ENCODE measurements at regions not wholly inside any gene's neighbourhood (a gene's known extent, or its start where the extent isn't known, plus 50 kb on each side); places are given as distances from the start of the nearest gene placed in this dataset.

- H2BK20ac ChIP-seq (ENCODE audit: low read depth, low read length, poor library complexity, severe bottlenecking) = no peak overlapping the region
- no peaks in the 10 kb centered on the region for H3K27me3 Mint-ChIP-seq (ENCODE audit: low read depth)
Measured at GRCh38 chr17:5698959-5699358, 114.7 kb upstream of the NLRP1 start.

More at GRCh38 chr17:5698959-5699358, 114.7 kb upstream of the NLRP1 start:
- Histone ChIP-seq H2BK15ac (ENCODE audit: low read depth, low read length) (no peak overlapping the region), H3K4ac (ENCODE audit: low read depth, low read length) (no peak overlapping the region), H3K4me1 (ENCODE audit: insufficient read depth, low read length) (peaks cover 5% of the 10 kb centered on the region; the same call in 1 of the 2 replicates), H2BK120ac (ENCODE audit: low read depth, low read length, poor library complexity, severe bottlenecking) (no peak overlapping the region), H3K23ac (ENCODE audit: insufficient read length, low read depth, low read length) (no peak overlapping the region), H2BK12ac (ENCODE audit: insufficient read length, low read depth, low read length) (no peak overlapping the region), H2AFZ (ENCODE audit: low read length) (no peak overlapping the region), H4K8ac (replicated peaks; ENCODE audit: insufficient read length, low read depth, low read length) (no peak overlapping the region), H4K5ac (ENCODE audit: insufficient read length, low read depth, low read length) (no peak overlapping the region), H3K56ac (ENCODE audit: insufficient read length, low read depth, low read length) (no peak overlapping the region), H3K14ac (ENCODE audit: insufficient read depth, low read length) (no peak overlapping the region), H2BK5ac (ENCODE audit: insufficient read length, low read length) (no peak overlapping the region), H3K79me1 (ENCODE audit: insufficient read depth, low read depth, low read length, poor library complexity, severe bottlenecking) (no peaks in the 10 kb centered on the region), H3K18ac (ENCODE audit: insufficient read length, low read depth, low read length) (no peak overlapping the region), H3K9me3 (ENCODE audit: control insufficient read depth, low read depth, low read length) (no peaks in the 10 kb centered on the region), H3K27me3 (ENCODE audit: insufficient read depth, low read length) (no peaks in the 10 kb centered on the region), H4K20me1 (ENCODE audit: control insufficient read depth, insufficient read depth, insufficient read length) (no peaks in the 10 kb centered on the region), H3K9ac (ENCODE audit: extremely low read depth, insufficient read length, low read length) (no peak overlapping the region), H3K4me2 (ENCODE audit: insufficient read depth, insufficient read length, low read length) (peak overlapping the region; percentile 26), H3K27ac (ENCODE audit: insufficient read length, low read depth, low read length) (no peak overlapping the region), H3T11ph (ENCODE audit: low read length) (no peak overlapping the region), H4K91ac (ENCODE audit: insufficient read length, low read depth, low read length) (no peak overlapping the region), H3K79me2 (ENCODE audit: insufficient read depth, low read length) (no peaks in the 10 kb centered on the region), H2AK5ac (ENCODE audit: insufficient read length, low read length) (no peak overlapping the region), H3K23me2 (ENCODE audit: insufficient read length, low read depth, low read length, poor library complexity, severe bottlenecking) (no peaks in the 10 kb centered on the region)
- Mint-ChIP-seq H3K27ac (peak overlapping the region; percentile 6 to 81 (median 37)), H3K9me3 (peaks cover 0 to 22% of the 10 kb centered on the region in 2 experiments; a peak in 4 of 5 replicates), H3K4me3 (peak overlapping the region in 1 of 2 experiments; percentile 6; a peak in 1 of 5 replicates), H3K36me3 (ENCODE audit: insufficient read depth in 1 of 3, low read depth in 3 of 3) (peaks cover 0 to 2% (median 0%) of the 10 kb centered on the region in 3 experiments; a peak in 1 of 7 replicates), H3K4me1 (peaks cover 85 to 88% of the 10 kb centered on the region in 2 experiments)
- DNase-seq = no peak
- no peak for TF ChIP-seq CTCF (conservative IDR thresholded peaks at IDR 0.05)
